ENCODE measurements at regions not wholly inside any gene's neighbourhood (a gene's known extent, or its start where the extent isn't known, plus 50 kb on each side); places are given as distances from the start of the nearest gene placed in this dataset.
"Not testable (repeated sequence)": the region's sequence is repeated elsewhere in the genome, so short reads cannot be mapped to it uniquely, and the experiment has no call there.

DNA sequence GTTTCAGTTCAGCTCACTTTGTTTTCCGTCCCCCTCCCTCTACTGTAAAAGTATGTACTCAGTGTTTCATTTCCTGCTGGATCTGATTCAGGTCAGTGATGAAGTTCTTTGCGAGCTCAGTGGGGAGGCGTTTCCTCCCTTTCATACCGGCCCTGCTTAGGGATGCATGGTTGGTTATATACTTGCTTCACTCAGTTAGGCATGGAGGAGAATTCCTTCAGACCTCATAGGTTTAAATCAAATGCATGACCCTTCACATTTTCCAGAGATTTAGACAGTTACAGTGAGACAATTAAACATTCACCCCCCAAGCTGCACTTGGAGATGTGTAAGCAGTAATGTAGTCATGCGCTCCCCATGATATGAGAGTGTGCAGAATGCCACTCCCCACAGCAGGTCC, 955.9 kb downstream of the SPATA31A6 start:
- TF ChIP-seq, protein P1, sequence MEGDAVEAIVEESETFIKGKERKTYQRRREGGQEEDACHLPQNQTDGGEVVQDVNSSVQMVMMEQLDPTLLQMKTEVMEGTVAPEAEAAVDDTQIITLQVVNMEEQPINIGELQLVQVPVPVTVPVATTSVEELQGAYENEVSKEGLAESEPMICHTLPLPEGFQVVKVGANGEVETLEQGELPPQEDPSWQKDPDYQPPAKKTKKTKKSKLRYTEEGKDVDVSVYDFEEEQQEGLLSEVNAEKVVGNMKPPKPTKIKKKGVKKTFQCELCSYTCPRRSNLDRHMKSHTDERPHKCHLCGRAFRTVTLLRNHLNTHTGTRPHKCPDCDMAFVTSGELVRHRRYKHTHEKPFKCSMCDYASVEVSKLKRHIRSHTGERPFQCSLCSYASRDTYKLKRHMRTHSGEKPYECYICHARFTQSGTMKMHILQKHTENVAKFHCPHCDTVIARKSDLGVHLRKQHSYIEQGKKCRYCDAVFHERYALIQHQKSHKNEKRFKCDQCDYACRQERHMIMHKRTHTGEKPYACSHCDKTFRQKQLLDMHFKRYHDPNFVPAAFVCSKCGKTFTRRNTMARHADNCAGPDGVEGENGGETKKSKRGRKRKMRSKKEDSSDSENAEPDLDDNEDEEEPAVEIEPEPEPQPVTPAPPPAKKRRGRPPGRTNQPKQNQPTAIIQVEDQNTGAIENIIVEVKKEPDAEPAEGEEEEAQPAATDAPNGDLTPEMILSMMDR (conservative IDR thresholded peaks at IDR 0.05; ENCODE audit: low read depth, low read length) = not testable (repeated sequence)
- not testable (repeated sequence) for TF ChIP-seq EZH2 (IDR thresholded peaks at IDR 0.05; ENCODE audit: borderline replicate concordance, low read depth, low read length, poor library complexity, severe bottlenecking)

All from A673 (cell line).